ENCODE measurements at regions not wholly inside any gene's neighbourhood (a gene's known extent, or its start where the extent isn't known, plus 50 kb on each side); places are given as distances from the start of the nearest gene placed in this dataset.
A peak's percentile ranks its signal among the peaks of the same experiment; 100 is the strongest.

GRCh38 chr2:40558761-40559160, 106.9 kb upstream of the SLC8A1 start:
- TF ChIP-seq REST (IDR thresholded peaks at IDR 0.05; ENCODE audit: insufficient replicate concordance, low read depth) (no peak), POLR2AphosphoS5 (IDR thresholded peaks at IDR 0.05; ENCODE audit: low read depth) (no peak), CTCF (IDR thresholded peaks at IDR 0.05; ENCODE audit: insufficient read depth, low read length) (no peak), SPI1 (IDR thresholded peaks at IDR 0.05; ENCODE audit: borderline replicate concordance, low read depth) (no peak), GABPA (IDR thresholded peaks at IDR 0.05; ENCODE audit: low read depth) (no peak)
- H3K4me3 ChIP-seq (replicated peaks; ENCODE audit: insufficient read depth, low read length) = no peak overlapping the region
- H3K27ac ChIP-seq (replicated peaks) = no peak overlapping the region
- DNase-seq (ENCODE audit: low read depth in 1 of 2, low spot score in 1 of 2) = peak; percentile 82 to 95
- H3K27me3 ChIP-seq (ENCODE audit: insufficient read depth, poor library complexity, severe bottlenecking) = no peaks in the 10 kb centered on the region

GRCh38 chr2:40559175-40559574, 107.3 kb upstream of the SLC8A1 start:
- Histone ChIP-seq H3K27me3 (ENCODE audit: insufficient read depth, poor library complexity, severe bottlenecking) (no peaks in the 10 kb centered on the region), H3K27ac (replicated peaks) (no peak overlapping the region), H3K4me3 (replicated peaks; ENCODE audit: insufficient read depth, low read length) (no peak overlapping the region)
- DNase-seq (ENCODE audit: low read depth in 1 of 2, low spot score in 1 of 2) = no peak
- TF ChIP-seq SPI1 (IDR thresholded peaks at IDR 0.05; ENCODE audit: borderline replicate concordance, low read depth) = no peak
- no peak for TF ChIP-seq GABPA (IDR thresholded peaks at IDR 0.05; ENCODE audit: low read depth)
- TF ChIP-seq CTCF (IDR thresholded peaks at IDR 0.05; ENCODE audit: insufficient read depth, low read length) = no peak
- no peak for TF ChIP-seq POLR2AphosphoS5 (IDR thresholded peaks at IDR 0.05; ENCODE audit: low read depth)
- TF ChIP-seq REST (IDR thresholded peaks at IDR 0.05; ENCODE audit: insufficient replicate concordance, low read depth) = no peak

- peak in 1 of 2 experiments; percentile 52 for DNase-seq (ENCODE audit: low read depth in 1 of 2, low spot score in 1 of 2)
These were observed 112.3 kb upstream of the SLC8A1 start for GRCh38 chr2:40564184-40564583.

More at GRCh38 chr2:40564184-40564583, 112.3 kb upstream of the SLC8A1 start:
- Histone ChIP-seq H3K27ac (replicated peaks) (no peak overlapping the region), H3K4me3 (replicated peaks; ENCODE audit: insufficient read depth, low read length) (no peak overlapping the region), H3K27me3 (ENCODE audit: insufficient read depth, poor library complexity, severe bottlenecking) (no peaks in the 10 kb centered on the region)
- TF ChIP-seq SPI1 (IDR thresholded peaks at IDR 0.05; ENCODE audit: borderline replicate concordance, low read depth) (no peak), CTCF (IDR thresholded peaks at IDR 0.05; ENCODE audit: insufficient read depth, low read length) (no peak), POLR2AphosphoS5 (IDR thresholded peaks at IDR 0.05; ENCODE audit: low read depth) (no peak), GABPA (IDR thresholded peaks at IDR 0.05; ENCODE audit: low read depth) (no peak), REST (IDR thresholded peaks at IDR 0.05; ENCODE audit: insufficient replicate concordance, low read depth) (no peak)

All from HL-60 (cell line).